Hepatocyte (in vitro differentiated cells): ENCODE measurements at regions not wholly inside any gene's neighbourhood (a gene's known extent, or its start where the extent isn't known, plus 50 kb on each side); places are given as distances from the start of the nearest gene placed in this dataset.

Experiments used
- DNase-seq: peaks from one replicate; pipeline ENCODE4 v3.0.0-alpha.2; 2016; ENCODE audit warnings: low spot score
- H2AFZ ChIP-seq: fragments of 200-600 bp; sonication (generic); 2 replicates; pipeline ENCODE4 v1.6.0; 2016; ENCODE audit warnings: antibody characterized with exemption, mild to moderate bottlenecking
- H3K27ac ChIP-seq: fragments of 200-600 bp; sonication (generic); 2 replicates; pipeline ENCODE4 v1.5.1; 2016; ENCODE audit warnings: mild to moderate bottlenecking
- H3K27me3 ChIP-seq: fragments of 200-600 bp; sonication (generic); 2 replicates; pipeline ENCODE4 v1.6.1; 2016
- H3K36me3 ChIP-seq: fragments of 200-600 bp; sonication (generic); replicated peaks from 2 replicates; pipeline ENCODE4 v1.5.1; 2016; ENCODE audit warnings: low read depth; ENCODE audit not compliant: insufficient read depth
- H3K4me1 ChIP-seq: fragments of 200-600 bp; sonication (generic); 2 replicates; pipeline ENCODE4 v1.5.1; 2016; ENCODE audit warnings: mild to moderate bottlenecking, moderate library complexity; ENCODE audit not compliant: insufficient read depth
- H3K4me2 ChIP-seq: fragments of 200-600 bp; sonication (generic); 2 replicates; pipeline ENCODE4 v1.6.0; 2016
- H3K4me3 ChIP-seq: fragments of 200-600 bp; sonication (generic); 2 replicates; pipeline ENCODE4 v1.5.1; 2016; ENCODE audit warnings: mild to moderate bottlenecking
- H3K79me2 ChIP-seq: fragments of 200-600 bp; sonication (generic); 2 replicates; pipeline ENCODE4 v1.6.0; 2017; ENCODE audit warnings: mild to moderate bottlenecking
- H3K9me2 ChIP-seq: fragments of 200-600 bp; sonication (generic); replicated peaks from 2 replicates; pipeline ENCODE4 v1.6.0; 2017; ENCODE audit warnings: mild to moderate bottlenecking; ENCODE audit not compliant: insufficient read depth
- H3K9me3 ChIP-seq: fragments of 200-600 bp; sonication (generic); 2 replicates; pipeline ENCODE4 v1.5.1; 2016; ENCODE audit warnings: low read depth, mild to moderate bottlenecking
- H4K20me1 ChIP-seq: fragments of 200-600 bp; sonication (generic); 2 replicates; pipeline ENCODE4 v1.6.0; 2016; ENCODE audit warnings: mild to moderate bottlenecking; ENCODE audit not compliant: insufficient read depth, poor library complexity, severe bottlenecking
- EZH2 ChIP-seq: fragments of 200-600 bp; sonication (generic); IDR thresholded peaks from 2 replicates; pipeline ENCODE4 v1.6.1; 2016; ENCODE audit warnings: antibody characterized with exemption, mild to moderate bottlenecking, borderline replicate concordance
- EZH2phosphoT487 ChIP-seq: fragments of 200-600 bp; sonication (generic); IDR thresholded peaks from one replicate; pipeline ENCODE4 v1.6.1; 2018; ENCODE audit warnings: antibody characterized with exemption, mild to moderate bottlenecking, low read depth, moderate library complexity; ENCODE audit not compliant: unreplicated experiment, severe bottlenecking
- WGBS: methylation state at CpG from one replicate; pipeline ENCODE4 v1.1.6; 2016; ENCODE audit warnings: low lambda C conversion rate; ENCODE audit errors: missing lambda C conversion rate; 5-methylcytosine and 5-hydroxymethylcytosine counted together
- TF ChIP-seq, protein P1 (sequence below): fragments of 200-600 bp; sonication (generic); IDR thresholded peaks from 2 replicates; pipeline ENCODE4 v1.5.1; 2016; ENCODE audit warnings: antibody characterized with exemption, mild to moderate bottlenecking; ENCODE audit not compliant: poor library complexity

DNA sequence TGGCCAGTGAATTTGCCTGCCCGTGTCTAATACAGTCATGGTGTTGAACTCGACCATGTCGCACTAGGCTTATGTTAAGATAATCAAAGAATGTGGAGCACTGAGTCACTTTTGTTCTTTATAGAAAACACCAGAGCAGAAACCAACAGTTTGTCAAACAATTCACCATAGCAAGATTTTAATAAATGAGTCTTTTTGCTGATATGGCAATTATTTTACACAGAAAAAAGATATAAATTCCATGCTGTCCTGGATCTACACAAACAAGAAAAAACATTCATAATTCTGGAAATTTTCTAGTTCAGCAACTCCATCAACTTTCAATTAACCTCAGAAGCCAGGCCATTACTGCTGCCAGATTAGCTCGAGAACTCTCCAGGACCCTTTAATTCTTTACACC lies 208.9 kb downstream of the ZNF608 start:
- Histone ChIP-seq H3K4me1 (no peaks in the 10 kb centered on the region), H3K27me3 (no peaks in the 10 kb centered on the region), H3K9me2 (no peaks in the 10 kb centered on the region), H3K27ac (no peak overlapping the region), H3K9me3 (no peaks in the 10 kb centered on the region), H3K36me3 (no peaks in the 10 kb centered on the region), H4K20me1 (no peaks in the 10 kb centered on the region), H3K4me3 (no peak overlapping the region), H2AFZ (no peak overlapping the region), H3K4me2 (no peak overlapping the region), H3K79me2 (no peaks in the 10 kb centered on the region)
- WGBS, result 70% methylated on average over 4 of the region's 4 CpGs
- TF ChIP-seq, protein P1, sequence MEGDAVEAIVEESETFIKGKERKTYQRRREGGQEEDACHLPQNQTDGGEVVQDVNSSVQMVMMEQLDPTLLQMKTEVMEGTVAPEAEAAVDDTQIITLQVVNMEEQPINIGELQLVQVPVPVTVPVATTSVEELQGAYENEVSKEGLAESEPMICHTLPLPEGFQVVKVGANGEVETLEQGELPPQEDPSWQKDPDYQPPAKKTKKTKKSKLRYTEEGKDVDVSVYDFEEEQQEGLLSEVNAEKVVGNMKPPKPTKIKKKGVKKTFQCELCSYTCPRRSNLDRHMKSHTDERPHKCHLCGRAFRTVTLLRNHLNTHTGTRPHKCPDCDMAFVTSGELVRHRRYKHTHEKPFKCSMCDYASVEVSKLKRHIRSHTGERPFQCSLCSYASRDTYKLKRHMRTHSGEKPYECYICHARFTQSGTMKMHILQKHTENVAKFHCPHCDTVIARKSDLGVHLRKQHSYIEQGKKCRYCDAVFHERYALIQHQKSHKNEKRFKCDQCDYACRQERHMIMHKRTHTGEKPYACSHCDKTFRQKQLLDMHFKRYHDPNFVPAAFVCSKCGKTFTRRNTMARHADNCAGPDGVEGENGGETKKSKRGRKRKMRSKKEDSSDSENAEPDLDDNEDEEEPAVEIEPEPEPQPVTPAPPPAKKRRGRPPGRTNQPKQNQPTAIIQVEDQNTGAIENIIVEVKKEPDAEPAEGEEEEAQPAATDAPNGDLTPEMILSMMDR, result no peak
- TF ChIP-seq EZH2, result no peak
- TF ChIP-seq EZH2phosphoT487, result no peak
- DNase-seq, result no peak

DNA sequence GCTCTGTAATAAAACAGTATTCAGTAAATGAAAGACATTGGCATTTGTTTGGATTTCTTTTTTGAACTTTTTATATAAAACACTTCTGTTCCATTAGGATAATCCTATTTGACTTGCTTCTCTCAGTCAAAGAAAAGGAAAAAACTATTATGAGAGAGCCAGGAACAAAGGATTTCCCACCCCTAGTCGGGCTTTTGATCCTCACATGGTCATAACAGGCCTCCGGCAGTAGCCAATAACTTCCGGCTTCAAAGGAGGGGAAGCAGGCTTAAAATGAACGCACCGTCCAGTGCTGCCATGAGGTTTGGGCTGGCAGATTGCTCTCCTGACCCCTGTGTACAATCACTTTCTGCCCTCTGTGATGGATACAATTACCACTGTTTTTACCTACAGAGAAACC lies 209.3 kb downstream of the ZNF608 start:
- 63% methylated on average over 5 of the region's 5 CpGs for WGBS
- no peak for TF ChIP-seq EZH2
- TF ChIP-seq, protein P1, result no peak
- no peak for TF ChIP-seq EZH2phosphoT487
- H3K9me3 ChIP-seq, result no peaks in the 10 kb centered on the region
- no peak overlapping the region for H3K27ac ChIP-seq
- no peaks in the 10 kb centered on the region for H3K4me1 ChIP-seq
- no peaks in the 10 kb centered on the region for H4K20me1 ChIP-seq
- H2AFZ ChIP-seq, result no peak overlapping the region
- H3K4me3 ChIP-seq, result no peak overlapping the region
- no peak for DNase-seq
- no peak overlapping the region for H3K4me2 ChIP-seq
- H3K79me2 ChIP-seq, result no peaks in the 10 kb centered on the region
- no peaks in the 10 kb centered on the region for H3K9me2 ChIP-seq
- no peaks in the 10 kb centered on the region for H3K27me3 ChIP-seq
- no peaks in the 10 kb centered on the region for H3K36me3 ChIP-seq

DNA sequence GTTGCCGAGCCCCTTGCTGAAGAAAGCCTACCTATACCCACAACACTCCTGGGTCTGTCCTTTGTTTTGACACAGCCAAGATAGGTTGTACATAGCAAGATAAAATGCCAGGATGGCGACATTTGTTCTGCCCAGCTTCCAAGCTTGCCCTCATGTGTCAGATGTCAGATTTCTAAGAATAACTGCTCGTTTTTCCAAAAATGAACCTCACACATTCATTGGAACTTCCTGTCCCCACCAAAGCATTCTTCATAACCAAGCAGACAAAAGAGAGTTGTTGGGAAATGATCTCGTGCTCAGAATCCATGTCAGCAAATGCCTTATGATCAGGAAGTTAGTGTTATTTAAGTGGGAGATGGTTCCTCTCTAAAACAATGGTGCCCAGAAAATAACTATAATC lies 210.1 kb downstream of the ZNF608 start:
- 75% methylated on average over 4 of the region's 4 CpGs for WGBS
- H3K27ac ChIP-seq, result no peak overlapping the region
- no peak overlapping the region for H3K4me3 ChIP-seq
- DNase-seq, result no peak
- TF ChIP-seq, protein P1, result no peak
- TF ChIP-seq EZH2, result no peak
- TF ChIP-seq EZH2phosphoT487, result no peak
- H2AFZ ChIP-seq, result no peak overlapping the region
- no peaks in the 10 kb centered on the region for H3K9me2 ChIP-seq
- H3K4me1 ChIP-seq, result no peaks in the 10 kb centered on the region
- no peaks in the 10 kb centered on the region for H3K27me3 ChIP-seq
- no peak overlapping the region for H3K4me2 ChIP-seq
- no peaks in the 10 kb centered on the region for H3K79me2 ChIP-seq
- H3K9me3 ChIP-seq, result no peaks in the 10 kb centered on the region
- no peaks in the 10 kb centered on the region for H3K36me3 ChIP-seq
- H4K20me1 ChIP-seq, result no peaks in the 10 kb centered on the region

DNA sequence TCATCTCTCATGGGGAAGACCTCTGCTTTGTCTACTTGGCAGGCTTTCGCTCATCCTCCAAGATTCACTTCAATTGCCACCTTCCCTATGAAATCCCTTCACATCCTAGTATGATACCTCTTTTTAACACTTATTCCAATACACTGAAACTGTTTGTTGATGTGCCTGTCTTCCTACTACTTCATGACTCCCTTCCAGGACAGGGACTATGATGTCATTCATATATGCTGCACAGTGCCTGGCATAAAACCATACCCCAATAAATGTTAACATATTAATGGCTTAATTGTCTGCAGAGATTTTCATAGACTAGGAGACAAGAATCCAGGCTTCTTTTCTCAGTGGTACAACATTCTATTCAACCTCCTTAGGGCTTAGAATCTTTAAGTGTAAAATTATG lies 215.5 kb downstream of the ZNF608 start:
- no peaks in the 10 kb centered on the region for H4K20me1 ChIP-seq
- no peaks in the 10 kb centered on the region for H3K36me3 ChIP-seq
- peaks cover 8% of the 10 kb centered on the region for H3K4me1 ChIP-seq
- 100% methylated on average over 1 of the region's 1 CpG for WGBS
- H3K9me3 ChIP-seq, result no peaks in the 10 kb centered on the region
- H3K27ac ChIP-seq, result no peak overlapping the region
- TF ChIP-seq EZH2 (no peak), EZH2phosphoT487 (no peak)
- TF ChIP-seq, protein P1, result no peak
- H3K9me2 ChIP-seq, result no peaks in the 10 kb centered on the region
- no peak overlapping the region for H3K4me3 ChIP-seq
- H2AFZ ChIP-seq, result no peak overlapping the region
- H3K79me2 ChIP-seq, result no peaks in the 10 kb centered on the region
- no peaks in the 10 kb centered on the region for H3K27me3 ChIP-seq
- no peak for DNase-seq
- no peak overlapping the region for H3K4me2 ChIP-seq
